Skeletal muscle tissue (tissue), 3 donors: ENCODE measurements at regions not wholly inside any gene's neighbourhood (a gene's known extent, or its start where the extent isn't known, plus 50 kb on each side); places are given as distances from the start of the nearest gene placed in this dataset.

Experiments
- H3K27ac ChIP-seq: one replicate; pipeline ENCODE4 v1.7.0; 2013; ENCODE audit warnings: mild to moderate bottlenecking, low read depth, low read length, inconsistent platforms
- H3K27me3 ChIP-seq, 3 donors: one replicate each; pipeline ENCODE4 v1.7.0; 2013; ENCODE audit warnings: low read length in 3 of 3; ENCODE audit not compliant: control insufficient read depth in 3 of 3, insufficient read depth in 3 of 3
- H3K36me3 ChIP-seq, 3 donors: one replicate each; pipeline ENCODE4 v1.7.0; 2013; ENCODE audit warnings: low read length in 3 of 3; ENCODE audit not compliant: control insufficient read depth in 3 of 3, insufficient read depth in 3 of 3
- H3K4me1 ChIP-seq, 3 donors: one replicate each; pipeline ENCODE4 v1.7.0; 2013; ENCODE audit warnings: low read length in 3 of 3, mild to moderate bottlenecking in 3 of 3; ENCODE audit not compliant: control insufficient read depth in 3 of 3, insufficient read depth in 3 of 3
- H3K4me3 ChIP-seq, 3 donors: one replicate each; pipeline ENCODE4 v1.7.0; 2013; ENCODE audit warnings: low read length in 3 of 3
- H3K9ac ChIP-seq, 3 donors: one replicate each; pipeline ENCODE4 v1.7.0; 2013; ENCODE audit warnings: low read length in 3 of 3, mild to moderate bottlenecking in 3 of 3, moderate library complexity in 2 of 3, low read depth in 1 of 3
- H3K9me3 ChIP-seq, 3 donors: one replicate each; pipeline ENCODE4 v1.7.0; 2013; ENCODE audit warnings: low read length in 3 of 3; ENCODE audit not compliant: control insufficient read depth in 3 of 3
- donor health status: Osteomylitis.

DNA sequence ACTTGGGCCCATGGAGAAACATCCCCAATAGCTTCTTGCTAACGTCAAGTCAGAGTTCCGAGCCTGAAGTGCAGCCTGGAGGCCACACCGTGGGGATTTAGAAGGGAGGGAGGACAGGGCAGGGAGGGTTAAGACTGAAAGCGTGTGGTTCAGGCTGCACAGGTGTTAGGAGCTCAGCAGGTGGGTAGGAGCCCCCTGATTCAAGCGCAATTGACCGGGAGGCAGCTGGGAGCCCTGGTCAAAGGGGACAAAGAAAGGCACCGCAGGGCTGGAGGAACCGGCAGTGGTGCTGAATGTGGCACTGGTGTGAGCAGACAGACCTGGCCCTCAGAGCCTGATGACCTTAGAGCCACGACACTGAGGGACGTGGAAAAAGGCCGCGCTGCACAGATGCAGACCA lies 149.6 kb downstream of the TMEM18 start:
- H3K36me3 ChIP-seq, result no peaks in the 10 kb centered on the region
- H3K4me3 ChIP-seq, result no peak overlapping the region
- no peak overlapping the region for H3K9ac ChIP-seq
- H3K27ac ChIP-seq, result no peak overlapping the region
- H3K4me1 ChIP-seq, result no peaks in the 10 kb centered on the region
- H3K27me3 ChIP-seq, result peaks cover 0 to 4% (median 3%) of the 10 kb centered on the region in 3 donors
- H3K9me3 ChIP-seq, result peaks cover 0 to 13% (median 7%) of the 10 kb centered on the region in 3 donors

DNA sequence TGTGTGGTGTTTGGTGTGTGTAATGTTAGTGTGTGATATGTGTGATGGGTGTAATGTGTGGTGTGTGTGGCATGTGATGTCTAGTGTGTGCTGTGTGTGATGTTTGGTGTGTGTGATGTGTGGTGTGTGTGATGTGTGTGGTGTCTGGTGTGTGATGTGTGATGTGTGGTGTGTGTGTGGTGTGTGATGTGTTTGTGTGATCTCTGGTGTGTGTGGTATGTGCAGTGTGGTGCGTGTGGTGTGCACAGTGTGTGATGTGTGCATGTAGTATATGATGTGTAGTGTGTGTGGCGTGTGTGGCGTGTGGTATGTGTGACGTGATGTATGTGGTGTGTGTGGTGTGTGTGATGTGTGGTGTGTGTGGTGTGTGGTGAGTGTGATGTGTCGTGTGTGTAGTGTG lies 150.3 kb downstream of the TMEM18 start:
- H3K36me3 ChIP-seq, result no peaks in the 10 kb centered on the region
- H3K27me3 ChIP-seq, result peaks cover 0 to 4% (median 3%) of the 10 kb centered on the region in 3 donors
- H3K4me3 ChIP-seq, result no peak overlapping the region
- H3K4me1 ChIP-seq, result no peaks in the 10 kb centered on the region
- H3K9ac ChIP-seq, result no peak overlapping the region
- peaks cover 0 to 15% (median 7%) of the 10 kb centered on the region in 3 donors for H3K9me3 ChIP-seq
- H3K27ac ChIP-seq, result no peak overlapping the region

DNA sequence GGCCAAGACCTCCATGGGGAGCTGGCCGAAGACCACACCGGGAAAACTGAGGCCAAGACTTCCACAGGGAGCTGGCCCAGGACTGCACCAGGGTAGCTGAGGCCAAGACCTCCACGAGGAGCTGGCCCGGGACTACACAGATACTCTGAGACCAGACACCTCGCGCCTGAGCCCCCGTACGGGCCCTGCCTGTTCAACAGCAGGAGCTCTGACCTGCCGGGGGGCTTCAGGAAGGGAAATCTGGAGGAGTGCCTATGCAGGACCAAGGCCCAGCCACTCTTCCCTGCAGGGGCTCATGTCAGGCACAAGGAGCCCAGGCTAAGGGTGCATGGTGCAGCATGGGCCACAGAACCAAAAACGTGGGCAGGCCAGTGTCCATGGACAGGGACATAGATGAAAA lies 151.6 kb downstream of the TMEM18 start:
- Histone ChIP-seq H3K27me3 (peaks cover 0 to 4% (median 3%) of the 10 kb centered on the region in 3 donors), H3K36me3 (no peaks in the 10 kb centered on the region), H3K9ac (no peak overlapping the region), H3K27ac (no peak overlapping the region), H3K4me1 (no peaks in the 10 kb centered on the region), H3K9me3 (peaks cover 0 to 15% (median 5%) of the 10 kb centered on the region in 3 donors), H3K4me3 (no peak overlapping the region)

DNA sequence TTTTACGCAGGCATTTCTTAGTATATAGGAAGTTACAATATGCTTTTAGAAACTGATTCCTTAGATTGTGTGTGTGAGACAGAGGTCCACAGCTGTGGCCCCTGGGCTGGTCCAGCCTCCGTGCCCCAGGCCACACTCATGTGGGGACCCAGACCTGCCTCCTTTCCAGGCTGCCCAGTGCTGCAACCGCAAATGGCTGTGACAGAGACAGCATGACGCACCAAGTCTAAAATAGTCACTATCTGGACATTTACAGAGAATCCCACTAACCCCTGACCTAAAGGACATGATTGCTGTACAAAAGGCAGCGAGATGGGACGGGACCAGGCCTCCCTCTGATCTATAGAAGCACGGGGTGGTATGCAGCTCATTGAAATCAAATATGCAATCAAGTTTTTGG lies 152.2 kb downstream of the TMEM18 start:
- Histone ChIP-seq H3K27ac (no peak overlapping the region), H3K27me3 (peaks cover 0 to 4% (median 3%) of the 10 kb centered on the region in 3 donors), H3K4me3 (no peak overlapping the region), H3K9ac (no peak overlapping the region), H3K4me1 (no peaks in the 10 kb centered on the region), H3K9me3 (peaks cover 0 to 15% (median 5%) of the 10 kb centered on the region in 3 donors), H3K36me3 (no peaks in the 10 kb centered on the region)

DNA sequence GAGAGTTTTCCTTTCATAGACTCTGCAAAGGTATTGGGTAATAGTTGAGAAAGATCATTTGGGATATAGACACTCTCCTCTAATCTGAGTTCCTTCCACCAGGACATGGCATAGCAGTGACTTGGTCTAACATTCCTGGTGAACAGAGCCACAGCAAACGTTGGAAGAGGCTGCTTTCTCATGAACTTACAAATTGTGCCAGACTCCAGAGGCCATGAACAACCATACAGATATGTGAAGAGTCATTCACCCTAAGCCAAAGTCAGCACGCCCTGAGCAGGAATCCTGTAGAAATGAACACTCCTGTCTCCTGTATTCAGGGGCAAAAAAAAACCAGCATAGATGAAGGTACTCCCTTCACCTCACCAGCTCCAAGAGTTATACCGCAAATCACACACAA lies 152.8 kb downstream of the TMEM18 start:
- Histone ChIP-seq H3K27me3 (peaks cover 0 to 4% (median 3%) of the 10 kb centered on the region in 3 donors), H3K36me3 (no peaks in the 10 kb centered on the region), H3K4me1 (no peaks in the 10 kb centered on the region), H3K9me3 (peaks cover 0 to 15% (median 3%) of the 10 kb centered on the region in 3 donors), H3K4me3 (no peak overlapping the region), H3K27ac (no peak overlapping the region), H3K9ac (no peak overlapping the region)

DNA sequence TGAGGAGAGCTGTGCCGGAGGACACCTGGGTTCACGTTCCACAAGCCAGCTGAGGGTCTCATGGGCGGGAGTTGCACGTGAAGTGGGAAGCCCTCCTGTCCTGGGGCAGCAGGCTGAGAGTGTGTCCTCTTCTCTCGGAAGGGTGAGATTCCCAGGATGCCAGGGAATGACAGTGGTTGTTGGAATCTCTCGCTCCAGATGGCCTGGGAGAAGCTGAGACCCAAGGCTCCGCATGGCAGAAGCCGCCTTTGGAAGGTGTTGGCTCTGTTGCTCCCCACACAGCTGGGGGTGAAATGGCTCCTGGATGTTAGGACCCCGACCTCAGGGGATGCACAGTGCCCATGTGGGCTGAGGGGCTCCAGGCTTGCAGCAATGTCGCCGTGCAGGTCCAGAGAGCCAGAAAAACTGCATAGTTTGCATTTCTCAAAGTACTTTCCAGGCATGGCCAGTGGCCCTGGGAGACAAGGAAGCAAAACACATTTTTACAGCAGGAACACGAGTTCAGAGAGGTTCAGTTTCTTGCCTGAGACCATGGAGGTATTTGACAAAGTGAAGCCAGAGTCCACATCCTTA lies 153.4 kb downstream of the TMEM18 start:
- Histone ChIP-seq H3K27me3 (peaks cover 0 to 4% (median 3%) of the 10 kb centered on the region in 3 donors), H3K4me3 (no peak overlapping the region)

DNA sequence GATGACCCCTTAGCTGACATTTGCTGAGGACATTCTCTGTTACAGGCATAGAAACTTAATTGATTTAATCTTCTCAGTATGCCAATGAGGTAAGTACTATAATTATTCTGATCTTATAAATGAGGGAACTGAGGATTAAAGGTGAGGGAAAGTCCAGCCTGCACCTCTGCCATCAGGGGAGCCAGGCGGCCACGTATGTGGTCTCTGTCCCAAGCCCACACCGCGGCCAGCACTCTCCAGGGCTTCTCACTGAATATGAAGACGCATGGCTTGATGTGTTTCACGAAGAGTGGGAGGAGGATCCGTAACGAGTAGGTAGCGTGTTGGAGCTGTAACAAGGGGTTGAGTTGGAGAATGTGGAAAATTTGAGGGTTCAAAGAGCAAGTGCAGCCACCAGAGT lies 154.4 kb downstream of the TMEM18 start:
- no peak overlapping the region for H3K9ac ChIP-seq
- no peak overlapping the region for H3K4me3 ChIP-seq
- H3K4me1 ChIP-seq, result no peaks in the 10 kb centered on the region
- H3K27me3 ChIP-seq, result peaks cover 0 to 4% (median 3%) of the 10 kb centered on the region in 3 donors
- no peak overlapping the region for H3K27ac ChIP-seq
- H3K9me3 ChIP-seq, result peaks cover 0 to 13% (median 0%) of the 10 kb centered on the region in 3 donors
- H3K36me3 ChIP-seq, result no peaks in the 10 kb centered on the region

More for the DNA sequence above, 153.4 kb downstream of the TMEM18 start:
- Histone ChIP-seq H3K4me1 (no peaks in the 10 kb centered on the region), H3K9ac (no peak overlapping the region), H3K9me3 (peaks cover 0 to 13% (median 0%) of the 10 kb centered on the region in 3 donors), H3K36me3 (no peaks in the 10 kb centered on the region), H3K27ac (no peak overlapping the region)

DNA sequence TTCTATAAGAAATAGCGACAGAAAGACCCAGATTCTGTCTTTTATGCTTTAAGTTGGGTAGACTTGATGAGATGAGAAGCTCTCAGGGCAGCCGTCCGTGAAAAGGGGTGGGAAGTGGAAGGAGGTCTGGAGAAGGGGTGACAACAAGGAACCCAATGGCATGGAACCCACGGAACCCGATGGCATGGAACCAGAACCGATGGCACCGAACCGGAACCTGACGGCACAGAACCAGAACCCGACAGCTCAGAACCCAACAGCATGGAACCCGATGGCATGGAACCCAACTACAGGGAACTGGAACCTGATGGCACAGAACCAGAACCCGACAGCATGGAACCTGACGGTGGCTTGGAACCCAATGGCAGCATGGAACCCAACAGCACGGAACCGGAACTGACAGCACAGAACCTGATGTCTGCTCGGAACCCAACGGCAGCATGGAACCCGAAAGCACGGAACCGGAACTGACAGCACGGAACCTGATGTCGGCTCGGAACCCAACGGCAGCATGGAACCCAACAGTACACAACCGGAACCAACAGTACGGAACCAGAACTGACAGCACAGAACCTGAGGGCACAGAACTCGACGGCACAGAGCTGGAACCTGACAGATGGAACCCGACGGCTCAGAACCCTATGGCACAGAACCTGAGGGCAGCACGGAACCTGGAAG lies 155.2 kb downstream of the TMEM18 start:
- peaks cover 0 to 7% (median 0%) of the 10 kb centered on the region in 3 donors for H3K9me3 ChIP-seq
- no peak overlapping the region for H3K27ac ChIP-seq
- H3K36me3 ChIP-seq, result no peaks in the 10 kb centered on the region
- no peak overlapping the region for H3K4me3 ChIP-seq
- H3K9ac ChIP-seq, result no peak overlapping the region
- peaks cover 0 to 4% (median 3%) of the 10 kb centered on the region in 3 donors for H3K27me3 ChIP-seq
- H3K4me1 ChIP-seq, result no peaks in the 10 kb centered on the region

DNA sequence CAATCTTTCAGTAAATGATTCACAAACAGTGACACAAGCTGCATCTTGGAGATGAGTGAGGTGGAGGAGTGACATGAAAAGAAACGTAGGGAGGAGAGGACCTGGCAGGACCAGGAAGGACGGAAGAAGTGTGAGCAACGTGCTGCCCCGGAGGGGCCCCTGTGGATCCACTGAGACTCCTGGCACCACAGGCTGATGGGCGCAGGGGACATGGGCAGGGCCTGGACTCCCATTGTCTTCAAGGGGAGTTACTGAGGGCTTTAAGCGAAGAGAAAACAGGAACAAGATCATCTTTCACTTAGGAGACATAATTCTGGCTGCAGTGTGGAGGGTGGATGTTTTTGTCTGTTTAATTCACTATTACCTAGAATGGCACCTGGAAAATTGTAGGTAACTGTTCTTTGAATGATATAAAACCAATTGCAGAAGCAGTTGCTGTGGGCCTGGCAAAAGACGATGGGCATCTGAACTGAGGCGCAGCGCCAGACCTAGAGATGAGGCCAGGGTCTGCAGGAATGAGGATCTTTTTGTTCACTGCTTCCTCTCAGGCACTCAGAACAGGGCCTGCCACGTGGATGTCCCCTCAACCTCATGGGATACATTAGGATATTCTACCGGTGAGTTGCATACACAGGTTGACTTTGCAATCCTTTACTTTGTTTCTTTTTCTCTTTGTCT lies 156.4 kb downstream of the TMEM18 start:
- Histone ChIP-seq H3K9me3 (peaks cover 0 to 4% (median 0%) of the 10 kb centered on the region in 3 donors), H3K36me3 (no peaks in the 10 kb centered on the region), H3K27me3 (peaks cover 0 to 4% (median 3%) of the 10 kb centered on the region in 3 donors), H3K4me3 (no peak overlapping the region), H3K27ac (no peak overlapping the region), H3K9ac (no peak overlapping the region), H3K4me1 (no peaks in the 10 kb centered on the region)

DNA sequence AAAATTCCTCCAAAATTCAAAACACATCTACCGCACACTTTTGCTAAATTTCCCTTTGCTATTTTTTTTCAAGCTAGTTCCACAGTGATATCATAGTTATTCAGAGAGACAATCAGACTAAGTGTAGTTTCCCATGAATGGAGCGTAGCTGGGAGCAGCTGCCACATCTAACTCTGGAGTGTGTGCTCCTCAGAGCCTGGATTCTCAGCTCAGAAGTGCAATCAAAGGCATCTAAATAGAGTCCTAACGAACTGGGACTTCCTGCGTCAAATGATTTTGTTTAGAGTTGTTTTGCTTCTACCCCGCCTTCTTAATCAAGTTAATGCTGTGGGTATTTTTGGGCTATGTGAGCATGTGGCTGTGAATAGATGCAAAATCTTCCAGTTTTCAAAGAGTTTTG lies 160.3 kb downstream of the TMEM18 start:
- H3K9me3 ChIP-seq, result no peaks in the 10 kb centered on the region
- no peak overlapping the region for H3K27ac ChIP-seq
- no peaks in the 10 kb centered on the region for H3K27me3 ChIP-seq
- no peak overlapping the region for H3K4me3 ChIP-seq
- no peaks in the 10 kb centered on the region for H3K36me3 ChIP-seq
- H3K4me1 ChIP-seq, result no peaks in the 10 kb centered on the region
- no peak overlapping the region for H3K9ac ChIP-seq
